SK-N-MC (cell line): ENCODE measurements at regions not wholly inside any gene's neighbourhood (a gene's known extent, or its start where the extent isn't known, plus 50 kb on each side); places are given as distances from the start of the nearest gene placed in this dataset.

Experiments used
- EZH2 ChIP-seq: fragments of 200-600 bp; sonication (generic); IDR thresholded peaks from one replicate; pipeline ENCODE4 v1.6.1; 2017; ENCODE audit warnings: antibody characterized with exemption
- POLR2AphosphoS5 ChIP-seq: IDR thresholded peaks from 2 replicates; pipeline ENCODE4 v1.6.1; 2012; ENCODE audit warnings: mild to moderate bottlenecking, low read depth, low read length, borderline replicate concordance

DNA sequence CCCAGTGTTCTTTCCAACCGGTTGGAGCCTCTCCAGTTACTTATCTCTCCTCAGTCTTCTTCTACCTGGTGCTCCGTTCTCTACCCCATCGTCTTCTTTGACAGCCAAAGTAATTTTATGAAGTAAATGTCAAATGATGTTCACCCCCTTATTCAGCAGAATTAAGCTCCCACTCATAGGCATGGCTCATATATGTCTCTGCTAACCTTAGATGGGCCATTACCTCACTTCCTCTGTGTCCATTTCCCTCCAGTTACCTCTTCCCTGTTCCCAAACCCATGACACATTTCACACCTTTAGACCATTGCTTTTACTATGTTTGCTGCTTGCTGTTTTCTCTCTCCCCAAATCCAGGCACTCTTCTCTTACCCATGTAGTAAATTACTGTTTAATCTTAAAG lies 607.0 kb downstream of the RNF144A start:
- TF ChIP-seq POLR2AphosphoS5 (no peak), EZH2 (no peak)
